Fibroblast of lung (primary cell): ENCODE measurements at regions not wholly inside any gene's neighbourhood (a gene's known extent, or its start where the extent isn't known, plus 50 kb on each side); places are given as distances from the start of the nearest gene placed in this dataset.

Experiments used
- DNase-seq, 2 donors: peaks; one replicate each; pipeline versions ENCODE4 v3.0.0 to v3.0.0-alpha.2; 2010; ENCODE audit warnings: low read depth in 2 of 2
- H2AFZ ChIP-seq: 2 replicates; pipeline ENCODE4 v1.5.1; 2012; ENCODE audit warnings: low read length, control low read depth, inconsistent platforms
- H3K27ac ChIP-seq: 2 replicates; pipeline ENCODE4 v1.5.1; 2011; ENCODE audit warnings: low read length, control low read depth; ENCODE audit not compliant: insufficient read depth
- H3K27me3 ChIP-seq: 2 replicates; pipeline ENCODE4 v1.5.1; 2011; ENCODE audit warnings: mild to moderate bottlenecking, low read length; ENCODE audit not compliant: control insufficient read depth, insufficient read depth
- H3K36me3 ChIP-seq: 2 replicates; pipeline ENCODE4 v1.5.1; 2011; ENCODE audit warnings: low read length; ENCODE audit not compliant: control insufficient read depth, insufficient read depth
- H3K4me1 ChIP-seq: 2 replicates; pipeline ENCODE4 v1.5.1; 2011; ENCODE audit warnings: low read length; ENCODE audit not compliant: control insufficient read depth, insufficient read depth; ENCODE audit errors: extremely low read depth
- H3K4me2 ChIP-seq: 2 replicates; pipeline ENCODE4 v1.5.1; 2011; ENCODE audit warnings: low read length, control low read depth; ENCODE audit not compliant: insufficient read depth; ENCODE audit errors: extremely low read depth
- H3K4me3 ChIP-seq, 4 experiments: fragments of 200-600 bp in 1 of 4; sonication (generic) in 1 of 4; replicated peaks in 1 of 4; 2 replicates each; pipeline ENCODE4 v1.5.1; 2011 to 2016; ENCODE audit warnings: low read length in 4 of 4, low read depth in 3 of 4, mild to moderate bottlenecking in 3 of 4, control low read depth in 2 of 4, inconsistent platforms in 1 of 4, mixed read lengths in 1 of 4; ENCODE audit not compliant: insufficient read depth in 1 of 4; ENCODE audit errors: control extremely low read depth in 1 of 4
- H3K79me2 ChIP-seq: 2 replicates; pipeline ENCODE4 v1.5.1; 2012; ENCODE audit warnings: mild to moderate bottlenecking, low read length, inconsistent platforms; ENCODE audit not compliant: control insufficient read depth, insufficient read depth
- H3K9ac ChIP-seq: 2 replicates; pipeline ENCODE4 v1.5.1; 2011; ENCODE audit warnings: mild to moderate bottlenecking, low read length, control low read depth; ENCODE audit not compliant: insufficient read depth
- H3K9me3 ChIP-seq: 2 replicates; pipeline ENCODE4 v1.5.1; 2012; ENCODE audit warnings: low read depth, low read length; ENCODE audit not compliant: control insufficient read depth, insufficient read depth
- H4K20me1 ChIP-seq: 2 replicates; pipeline ENCODE4 v1.5.1; 2011; ENCODE audit warnings: low read length; ENCODE audit not compliant: control insufficient read depth, insufficient read depth; ENCODE audit errors: extremely low read depth
- EZH2 ChIP-seq: IDR thresholded peaks from 2 replicates; pipeline ENCODE4 v1.5.1; 2012; ENCODE audit warnings: low read length, control low read depth, mild to moderate bottlenecking; ENCODE audit errors: missing control alignments
- TF ChIP-seq, protein P1 (sequence below), 2 donors: IDR thresholded peaks in 1 of 2; conservative IDR thresholded peaks in 1 of 2; 1 replicate in 1 of 2; 2 replicates in 1 of 2; pipeline ENCODE4 v1.5.1; 2011 to 2012; ENCODE audit warnings: low read length in 2 of 2, control low read depth in 1 of 2, inconsistent platforms in 1 of 2, low read depth in 1 of 2, mild to moderate bottlenecking in 1 of 2

DNA sequence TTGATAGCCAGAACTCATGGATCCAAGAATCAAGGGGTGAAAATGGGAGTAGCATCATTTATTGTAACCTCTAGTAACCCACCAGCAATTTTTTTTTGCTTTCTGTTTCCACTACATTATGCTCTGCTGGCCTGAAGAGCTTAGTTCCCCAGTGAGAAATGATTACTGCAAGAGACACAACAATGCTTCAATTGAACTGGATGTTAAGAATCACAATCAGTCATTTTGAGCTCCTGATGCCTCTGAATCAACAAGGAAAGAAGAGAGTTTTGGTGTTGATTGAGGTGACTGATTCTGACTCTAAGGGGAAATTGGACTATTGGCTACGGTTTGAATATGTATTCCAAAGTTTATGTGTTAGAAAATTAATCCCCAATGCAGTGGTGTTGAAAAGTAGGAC lies 1084.4 kb downstream of the SLITRK1 start:
- no peaks in the 10 kb centered on the region for H3K4me1 ChIP-seq
- H3K36me3 ChIP-seq: no peaks in the 10 kb centered on the region
- H4K20me1 ChIP-seq: no peaks in the 10 kb centered on the region
- no peak for TF ChIP-seq EZH2
- TF ChIP-seq, protein P1, sequence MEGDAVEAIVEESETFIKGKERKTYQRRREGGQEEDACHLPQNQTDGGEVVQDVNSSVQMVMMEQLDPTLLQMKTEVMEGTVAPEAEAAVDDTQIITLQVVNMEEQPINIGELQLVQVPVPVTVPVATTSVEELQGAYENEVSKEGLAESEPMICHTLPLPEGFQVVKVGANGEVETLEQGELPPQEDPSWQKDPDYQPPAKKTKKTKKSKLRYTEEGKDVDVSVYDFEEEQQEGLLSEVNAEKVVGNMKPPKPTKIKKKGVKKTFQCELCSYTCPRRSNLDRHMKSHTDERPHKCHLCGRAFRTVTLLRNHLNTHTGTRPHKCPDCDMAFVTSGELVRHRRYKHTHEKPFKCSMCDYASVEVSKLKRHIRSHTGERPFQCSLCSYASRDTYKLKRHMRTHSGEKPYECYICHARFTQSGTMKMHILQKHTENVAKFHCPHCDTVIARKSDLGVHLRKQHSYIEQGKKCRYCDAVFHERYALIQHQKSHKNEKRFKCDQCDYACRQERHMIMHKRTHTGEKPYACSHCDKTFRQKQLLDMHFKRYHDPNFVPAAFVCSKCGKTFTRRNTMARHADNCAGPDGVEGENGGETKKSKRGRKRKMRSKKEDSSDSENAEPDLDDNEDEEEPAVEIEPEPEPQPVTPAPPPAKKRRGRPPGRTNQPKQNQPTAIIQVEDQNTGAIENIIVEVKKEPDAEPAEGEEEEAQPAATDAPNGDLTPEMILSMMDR (conservative IDR thresholded peaks at IDR 0.05 in 1 of 2, IDR thresholded peaks at IDR 0.05 in 1 of 2; ENCODE audit: low read depth in 1 of 2, low read length in 2 of 2): no peak
- H3K27me3 ChIP-seq: no peaks in the 10 kb centered on the region
- H3K4me3 ChIP-seq: no peak overlapping the region
- H3K9me3 ChIP-seq: no peaks in the 10 kb centered on the region
- no peak overlapping the region for H3K27ac ChIP-seq
- no peak for DNase-seq
- H3K79me2 ChIP-seq: no peaks in the 10 kb centered on the region
- H3K9ac ChIP-seq: no peak overlapping the region
- H2AFZ ChIP-seq: no peak overlapping the region
- H3K4me2 ChIP-seq: no peak overlapping the region

DNA sequence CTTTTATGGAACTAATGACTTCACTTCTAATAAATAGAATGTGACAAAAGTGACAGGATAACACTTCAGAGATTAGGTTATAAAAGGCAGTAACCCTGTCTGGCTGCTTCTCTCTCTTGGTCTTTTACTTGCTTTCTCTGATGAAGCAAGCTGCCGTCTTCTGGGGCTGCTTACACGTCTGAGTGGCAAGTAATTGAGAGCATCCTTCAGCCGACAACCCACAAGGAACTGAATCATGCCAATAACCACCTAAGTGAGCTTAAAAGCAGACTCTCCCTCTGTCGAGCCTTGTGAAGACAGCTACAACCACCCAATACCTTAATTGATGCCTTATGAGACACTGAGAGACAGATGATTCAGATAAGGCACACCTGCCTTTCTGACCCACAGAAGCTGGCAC lies 1091.2 kb downstream of the SLITRK1 start:
- Histone ChIP-seq H3K4me2 (no peak overlapping the region), H2AFZ (no peak overlapping the region), H3K4me3 (no peak overlapping the region), H3K79me2 (no peaks in the 10 kb centered on the region), H3K36me3 (no peaks in the 10 kb centered on the region), H3K4me1 (no peaks in the 10 kb centered on the region), H4K20me1 (no peaks in the 10 kb centered on the region), H3K27ac (no peak overlapping the region), H3K27me3 (no peaks in the 10 kb centered on the region), H3K9ac (no peak overlapping the region), H3K9me3 (no peaks in the 10 kb centered on the region)
- no peak for DNase-seq
- TF ChIP-seq EZH2: no peak
- TF ChIP-seq, protein P1 (conservative IDR thresholded peaks at IDR 0.05 in 1 of 2, IDR thresholded peaks at IDR 0.05 in 1 of 2; ENCODE audit: low read depth in 1 of 2, low read length in 2 of 2): no peak

DNA sequence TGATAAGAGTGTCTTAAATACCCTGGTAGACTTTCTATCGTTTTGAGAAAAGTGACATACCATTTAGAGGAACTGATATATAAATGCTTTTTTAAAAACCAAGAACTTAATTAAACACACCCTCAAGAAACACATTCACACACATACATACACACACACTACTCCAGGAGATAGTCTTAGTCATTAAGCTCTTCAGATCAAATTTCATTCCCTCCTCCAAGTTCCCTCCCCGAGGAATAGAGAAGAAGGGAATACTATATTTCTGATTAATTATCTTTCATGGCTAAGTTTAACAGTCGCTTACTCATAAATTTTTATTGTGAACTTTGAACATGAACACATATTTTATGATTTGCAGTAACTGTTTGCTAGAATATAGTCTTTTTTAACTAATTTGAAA lies 1109.5 kb downstream of the SLITRK1 start:
- no peak overlapping the region for H3K27ac ChIP-seq
- H3K4me3 ChIP-seq: no peak overlapping the region
- H3K4me1 ChIP-seq: no peaks in the 10 kb centered on the region
- no peaks in the 10 kb centered on the region for H3K27me3 ChIP-seq
- H4K20me1 ChIP-seq: no peaks in the 10 kb centered on the region
- no peaks in the 10 kb centered on the region for H3K36me3 ChIP-seq
- no peak overlapping the region for H3K9ac ChIP-seq
- peak; percentile 43 to 87 for DNase-seq
- TF ChIP-seq EZH2: no peak
- TF ChIP-seq, protein P1 (conservative IDR thresholded peaks at IDR 0.05 in 1 of 2, IDR thresholded peaks at IDR 0.05 in 1 of 2; ENCODE audit: low read depth in 1 of 2, low read length in 2 of 2): no peak
- H3K4me2 ChIP-seq: no peak overlapping the region
- H2AFZ ChIP-seq: no peak overlapping the region
- H3K9me3 ChIP-seq: no peaks in the 10 kb centered on the region
- H3K79me2 ChIP-seq: no peaks in the 10 kb centered on the region
